GM23338 (cell line): ENCODE measurements at regions not wholly inside any gene's neighbourhood (a gene's known extent, or its start where the extent isn't known, plus 50 kb on each side); places are given as distances from the start of the nearest gene placed in this dataset.

ENCODE experiments used
- ATAC-seq: fragments of 200-7000 bp; cut with Tn5 transposase; 3 replicates; pipeline ENCODE4 v1.9.1; 2020
- DNase-seq: peaks from one replicate; pipeline ENCODE4 v3.0.0-alpha.2; 2015; ENCODE audit warnings: low spot score
- H2AFZ ChIP-seq: fragments of 200-600 bp; sonication (generic); 2 replicates; pipeline ENCODE4 v1.8.0; 2016; ENCODE audit warnings: antibody characterized with exemption, mild to moderate bottlenecking, moderate library complexity
- H3F3A ChIP-seq: fragments of 200-600 bp; sonication (generic); replicated peaks from 2 replicates; pipeline ENCODE4 v1.8.0; 2017; ENCODE audit warnings: antibody characterized with exemption, mixed run types, low read depth
- H3K27ac ChIP-seq: fragments of 200-600 bp; sonication (generic); 2 replicates; pipeline ENCODE4 v1.6.1; 2016; ENCODE audit warnings: low read depth
- H3K27me3 ChIP-seq: fragments of 200-600 bp; sonication (generic); 2 replicates; pipeline ENCODE4 v1.8.0; 2016; ENCODE audit warnings: mild to moderate bottlenecking, mixed run types, moderate library complexity; ENCODE audit not compliant: insufficient read depth
- H3K36me3 ChIP-seq: fragments of 200-600 bp; sonication (generic); 2 replicates; pipeline ENCODE4 v1.8.0; 2016; ENCODE audit warnings: mild to moderate bottlenecking; ENCODE audit not compliant: insufficient read depth
- H3K4me1 ChIP-seq: fragments of 200-600 bp; sonication (generic); 2 replicates; pipeline ENCODE4 v1.8.0; 2016; ENCODE audit warnings: mild to moderate bottlenecking, moderate library complexity; ENCODE audit not compliant: insufficient read depth
- H3K4me2 ChIP-seq: fragments of 200-600 bp; sonication (generic); 2 replicates; pipeline ENCODE4 v1.7.1; 2017; ENCODE audit warnings: mixed run types
- H3K4me3 ChIP-seq: fragments of 200-600 bp; sonication (generic); 2 replicates; pipeline ENCODE4 v1.6.1; 2016; ENCODE audit warnings: mixed run types
- H3K79me2 ChIP-seq: fragments of 200-600 bp; sonication (generic); replicated peaks from 2 replicates; pipeline ENCODE4 v1.8.0; 2017; ENCODE audit warnings: mild to moderate bottlenecking; ENCODE audit not compliant: insufficient read depth
- H3K9me2 ChIP-seq: fragments of 200-600 bp; sonication (generic); 2 replicates; pipeline ENCODE4 v1.8.0; 2017; ENCODE audit not compliant: insufficient read depth
- H4K20me1 ChIP-seq: fragments of 200-600 bp; sonication (generic); replicated peaks from 2 replicates; pipeline ENCODE4 v1.8.0; 2017; ENCODE audit warnings: mild to moderate bottlenecking; ENCODE audit not compliant: insufficient read depth
- H3K27ac Mint-ChIP-seq: 2 replicates; pipeline ENCODE4 v1.8.0; 2020; ENCODE audit warnings: inconsistent platforms, mild to moderate bottlenecking, moderate library complexity, mixed read lengths
- H3K27me3 Mint-ChIP-seq: 3 replicates; pipeline ENCODE4 v1.8.0; 2022; ENCODE audit warnings: low read depth, mild to moderate bottlenecking, moderate library complexity, mixed read lengths, inconsistent platforms; ENCODE audit not compliant: insufficient read depth, poor library complexity
- H3K36me3 Mint-ChIP-seq: 3 replicates; pipeline ENCODE4 v1.8.0; 2021; ENCODE audit warnings: low read depth, mild to moderate bottlenecking, inconsistent platforms, moderate library complexity, mixed read lengths
- H3K4me1 Mint-ChIP-seq: 3 replicates; pipeline ENCODE4 v1.8.0; 2020; ENCODE audit warnings: mild to moderate bottlenecking, inconsistent platforms, mixed read lengths
- H3K4me3 Mint-ChIP-seq: 3 replicates; pipeline ENCODE4 v1.8.0; 2021; ENCODE audit warnings: moderate library complexity, mild to moderate bottlenecking, inconsistent platforms, mixed read lengths
- H3K9me3 Mint-ChIP-seq: 3 replicates; pipeline ENCODE4 v1.8.0; 2020; ENCODE audit warnings: moderate library complexity, mild to moderate bottlenecking, inconsistent platforms, mixed read lengths
- CREB1 ChIP-seq: fragments of 250-450 bp; sonication (Bioruptor Pico); IDR thresholded peaks from 2 replicates; pipeline ENCODE4 v1.5.0; 2020; ENCODE audit warnings: low read depth, mild to moderate bottlenecking, moderate library complexity
- CTCF ChIP-seq, 2 experiments: fragments of 200-600 bp in 1 of 2; sonication (generic) in 1 of 2; conservative IDR thresholded peaks; 2 replicates each; pipeline versions ENCODE4 v1.5.1 to v1.6.1; 2016 to 2017; ENCODE audit warnings: antibody characterized with exemption in 2 of 2, low read depth in 2 of 2, mild to moderate bottlenecking in 2 of 2, moderate library complexity in 1 of 2
- ETS1 ChIP-seq: IDR thresholded peaks from 2 replicates; pipeline ENCODE4 v1.6.1; 2016; ENCODE audit warnings: antibody characterized with exemption
- EZH2 ChIP-seq: fragments of 200-600 bp; sonication (generic); IDR thresholded peaks from one replicate; pipeline ENCODE4 v1.8.0; 2017; ENCODE audit warnings: antibody characterized with exemption, mild to moderate bottlenecking, low read depth; ENCODE audit not compliant: unreplicated experiment
- EZH2phosphoT487 ChIP-seq: fragments of 200-600 bp; sonication (generic); IDR thresholded peaks from one replicate; pipeline ENCODE4 v1.8.1; 2018; ENCODE audit warnings: antibody characterized with exemption; ENCODE audit not compliant: unreplicated experiment
- JUNB ChIP-seq: IDR thresholded peaks from one replicate; pipeline ENCODE4 v1.6.1; 2016; ENCODE audit warnings: antibody characterized with exemption; ENCODE audit not compliant: unreplicated experiment
- NANOG ChIP-seq: IDR thresholded peaks from 2 replicates; pipeline ENCODE4 v1.6.1; 2016; ENCODE audit warnings: antibody characterized with exemption, borderline replicate concordance
- POLR2AphosphoS5 ChIP-seq: IDR thresholded peaks from 2 replicates; pipeline ENCODE4 v1.6.1; 2016; ENCODE audit warnings: antibody characterized with exemption, low read depth
- REST ChIP-seq: IDR thresholded peaks from one replicate; pipeline ENCODE4 v1.6.1; 2018; ENCODE audit warnings: antibody characterized with exemption; ENCODE audit not compliant: unreplicated experiment
- STAT1 ChIP-seq: IDR thresholded peaks from one replicate; pipeline ENCODE4 v1.6.1; 2016; ENCODE audit warnings: antibody characterized with exemption; ENCODE audit not compliant: unreplicated experiment
- ZNF114 ChIP-seq: fragments of 250-450 bp; sonication (Bioruptor Pico); IDR thresholded peaks from 2 replicates; pipeline ENCODE4 v1.5.0; 2020; ENCODE audit warnings: mild to moderate bottlenecking, moderate library complexity
- ZNF331 ChIP-seq: fragments of 250-450 bp; sonication (Bioruptor Pico); IDR thresholded peaks from 2 replicates; pipeline ENCODE4 v1.5.0; 2020; ENCODE audit warnings: low read depth, mild to moderate bottlenecking, moderate library complexity
- TF ChIP-seq, protein P1 (sequence below): fragments of 250-450 bp; sonication (Bioruptor Pico); IDR thresholded peaks from 2 replicates; pipeline ENCODE4 v1.5.0; 2020; ENCODE audit warnings: mild to moderate bottlenecking, moderate library complexity

- 0 out of 2 replicates have a peak, but pooled peaks cover 16% of the 10 kb centered on the region for H3K9me2 ChIP-seq
- no peak overlapping the region for H3K27ac ChIP-seq
- H3K4me3 ChIP-seq = no peak overlapping the region
- no peak overlapping the region for H3K4me2 ChIP-seq
- Mint-ChIP-seq H3K27ac (no peak overlapping the region), H3K4me1 (no peaks in the 10 kb centered on the region; the same call in 2 of the 3 replicates), H3K36me3 (no peaks in the 10 kb centered on the region), H3K4me3 (no peak overlapping the region), H3K9me3 (no peaks in the 10 kb centered on the region), H3K27me3 (no peaks in the 10 kb centered on the region)
- H3F3A ChIP-seq = no peaks in the 10 kb centered on the region
- H3K27me3 ChIP-seq = no peaks in the 10 kb centered on the region
- H2AFZ ChIP-seq = no peak overlapping the region
- H3K4me1 ChIP-seq = no peaks in the 10 kb centered on the region
- no peaks in the 10 kb centered on the region for H4K20me1 ChIP-seq
- TF ChIP-seq, protein P1, sequence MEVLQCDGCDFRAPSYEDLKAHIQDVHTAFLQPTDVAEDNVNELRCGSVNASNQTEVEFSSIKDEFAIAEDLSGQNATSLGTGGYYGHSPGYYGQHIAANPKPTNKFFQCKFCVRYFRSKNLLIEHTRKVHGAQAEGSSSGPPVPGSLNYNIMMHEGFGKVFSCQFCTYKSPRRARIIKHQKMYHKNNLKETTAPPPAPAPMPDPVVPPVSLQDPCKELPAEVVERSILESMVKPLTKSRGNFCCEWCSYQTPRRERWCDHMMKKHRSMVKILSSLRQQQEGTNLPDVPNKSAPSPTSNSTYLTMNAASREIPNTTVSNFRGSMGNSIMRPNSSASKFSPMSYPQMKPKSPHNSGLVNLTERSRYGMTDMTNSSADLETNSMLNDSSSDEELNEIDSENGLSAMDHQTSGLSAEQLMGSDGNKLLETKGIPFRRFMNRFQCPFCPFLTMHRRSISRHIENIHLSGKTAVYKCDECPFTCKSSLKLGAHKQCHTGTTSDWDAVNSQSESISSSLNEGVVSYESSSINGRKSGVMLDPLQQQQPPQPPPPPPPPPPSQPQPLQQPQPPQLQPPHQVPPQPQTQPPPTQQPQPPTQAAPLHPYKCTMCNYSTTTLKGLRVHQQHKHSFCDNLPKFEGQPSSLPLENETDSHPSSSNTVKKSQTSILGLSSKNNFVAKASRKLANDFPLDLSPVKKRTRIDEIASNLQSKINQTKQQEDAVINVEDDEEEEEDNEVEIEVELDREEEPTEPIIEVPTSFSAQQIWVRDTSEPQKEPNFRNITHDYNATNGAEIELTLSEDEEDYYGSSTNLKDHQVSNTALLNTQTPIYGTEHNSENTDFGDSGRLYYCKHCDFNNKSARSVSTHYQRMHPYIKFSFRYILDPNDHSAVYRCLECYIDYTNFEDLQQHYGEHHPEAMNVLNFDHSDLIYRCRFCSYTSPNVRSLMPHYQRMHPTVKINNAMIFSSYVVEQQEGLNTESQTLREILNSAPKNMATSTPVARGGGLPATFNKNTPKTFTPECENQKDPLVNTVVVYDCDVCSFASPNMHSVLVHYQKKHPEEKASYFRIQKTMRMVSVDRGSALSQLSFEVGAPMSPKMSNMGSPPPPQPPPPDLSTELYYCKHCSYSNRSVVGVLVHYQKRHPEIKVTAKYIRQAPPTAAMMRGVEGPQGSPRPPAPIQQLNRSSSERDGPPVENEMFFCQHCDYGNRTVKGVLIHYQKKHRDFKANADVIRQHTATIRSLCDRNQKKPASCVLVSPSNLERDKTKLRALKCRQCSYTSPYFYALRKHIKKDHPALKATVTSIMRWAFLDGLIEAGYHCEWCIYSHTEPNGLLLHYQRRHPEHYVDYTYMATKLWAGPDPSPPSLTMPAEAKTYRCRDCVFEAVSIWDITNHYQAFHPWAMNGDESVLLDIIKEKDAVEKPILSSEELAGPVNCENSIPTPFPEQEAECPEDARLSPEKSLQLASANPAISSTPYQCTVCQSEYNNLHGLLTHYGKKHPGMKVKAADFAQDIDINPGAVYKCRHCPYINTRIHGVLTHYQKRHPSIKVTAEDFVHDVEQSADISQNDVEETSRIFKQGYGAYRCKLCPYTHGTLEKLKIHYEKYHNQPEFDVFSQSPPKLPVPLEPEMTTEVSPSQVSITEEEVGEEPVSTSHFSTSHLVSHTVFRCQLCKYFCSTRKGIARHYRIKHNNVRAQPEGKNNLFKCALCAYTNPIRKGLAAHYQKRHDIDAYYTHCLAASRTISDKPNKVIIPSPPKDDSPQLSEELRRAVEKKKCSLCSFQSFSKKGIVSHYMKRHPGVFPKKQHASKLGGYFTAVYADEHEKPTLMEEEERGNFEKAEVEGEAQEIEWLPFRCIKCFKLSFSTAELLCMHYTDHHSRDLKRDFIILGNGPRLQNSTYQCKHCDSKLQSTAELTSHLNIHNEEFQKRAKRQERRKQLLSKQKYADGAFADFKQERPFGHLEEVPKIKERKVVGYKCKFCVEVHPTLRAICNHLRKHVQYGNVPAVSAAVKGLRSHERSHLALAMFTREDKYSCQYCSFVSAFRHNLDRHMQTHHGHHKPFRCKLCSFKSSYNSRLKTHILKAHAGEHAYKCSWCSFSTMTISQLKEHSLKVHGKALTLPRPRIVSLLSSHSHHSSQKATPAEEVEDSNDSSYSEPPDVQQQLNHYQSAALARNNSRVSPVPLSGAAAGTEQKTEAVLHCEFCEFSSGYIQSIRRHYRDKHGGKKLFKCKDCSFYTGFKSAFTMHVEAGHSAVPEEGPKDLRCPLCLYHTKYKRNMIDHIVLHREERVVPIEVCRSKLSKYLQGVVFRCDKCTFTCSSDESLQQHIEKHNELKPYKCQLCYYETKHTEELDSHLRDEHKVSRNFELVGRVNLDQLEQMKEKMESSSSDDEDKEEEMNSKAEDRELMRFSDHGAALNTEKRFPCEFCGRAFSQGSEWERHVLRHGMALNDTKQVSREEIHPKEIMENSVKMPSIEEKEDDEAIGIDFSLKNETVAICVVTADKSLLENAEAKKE (CRISPR knock-in tag) = no peak
- TF ChIP-seq EZH2phosphoT487 (no peak), POLR2AphosphoS5 (no peak), CTCF (conservative IDR thresholded peaks at IDR 0.05; ENCODE audit: low read depth in 2 of 2) (no peak), REST (no peak), EZH2 (no peak), ZNF114 (no peak), STAT1 (no peak), ETS1 (no peak), CREB1 (no peak), ZNF331 (CRISPR knock-in tag) (no peak), JUNB (no peak), NANOG (no peak)
- DNase-seq (no peak), ATAC-seq (no peak)
- H3K79me2 ChIP-seq = no peaks in the 10 kb centered on the region
- H3K36me3 ChIP-seq = no peaks in the 10 kb centered on the region
Measured at GRCh38 chr12:88882662-88883061, 302.4 kb upstream of the KITLG start.
